Activated CD4-positive, alpha-beta T cell treated with anti-CD3 and anti-CD28 coated beads, Interleukin-2, Interleukin-6, amounts not matched to agents 100 ng/mL and 50 ng/mL, durations not matched to agents 16 hours and 8 hours (primary cell): ENCODE measurements at regions not wholly inside any gene's neighbourhood (a gene's known extent, or its start where the extent isn't known, plus 50 kb on each side); places are given as distances from the start of the nearest gene placed in this dataset.

ENCODE experiments used
- DNase-seq: peaks from one replicate; pipeline ENCODE4 v3.0.0-alpha.2; 2020

DNA sequence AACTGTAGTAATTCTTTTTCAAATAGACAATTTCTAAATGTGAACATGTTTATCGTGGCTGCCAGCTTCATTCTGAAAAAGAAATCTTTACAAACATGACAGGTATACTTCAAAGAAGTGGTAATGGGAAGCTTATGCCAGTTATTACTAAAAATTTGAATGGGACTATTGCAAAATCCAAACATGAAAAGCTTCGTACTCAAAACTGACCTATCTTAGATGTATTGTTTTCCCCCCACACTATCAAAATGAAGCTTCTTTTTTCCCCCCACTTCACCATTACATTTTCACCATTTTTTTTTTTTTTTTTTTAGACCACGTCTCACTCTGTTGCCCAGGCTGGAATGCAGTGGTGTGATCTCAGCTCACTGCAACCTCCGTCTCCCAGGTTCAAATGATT lies 50.4 kb upstream of the SERTAD2 start:
- peak; percentile 34 for DNase-seq

GRCh38 chr2:64704996-64705395 lies 51.3 kb upstream of the SERTAD2 start:
- no peak for DNase-seq

DNA sequence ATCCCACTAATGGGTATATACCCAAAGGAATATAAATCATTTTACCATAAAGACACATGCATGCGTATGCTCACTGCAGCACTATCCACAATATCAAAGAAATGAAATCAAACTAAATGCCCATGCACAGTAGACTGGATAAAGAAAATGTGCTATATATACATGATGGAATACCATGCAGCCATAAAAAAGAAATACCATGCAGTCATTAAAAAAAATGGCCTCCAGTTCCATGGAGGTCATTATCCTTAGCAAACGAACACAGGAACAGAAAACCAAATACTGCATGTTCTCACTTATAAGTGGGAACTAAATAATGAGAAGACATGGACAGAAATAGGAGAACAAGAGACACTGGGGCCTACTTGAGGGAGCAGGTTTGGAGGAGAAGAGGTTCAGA lies 53.6 kb upstream of the SERTAD2 start:
- DNase-seq, result no peak

DNA sequence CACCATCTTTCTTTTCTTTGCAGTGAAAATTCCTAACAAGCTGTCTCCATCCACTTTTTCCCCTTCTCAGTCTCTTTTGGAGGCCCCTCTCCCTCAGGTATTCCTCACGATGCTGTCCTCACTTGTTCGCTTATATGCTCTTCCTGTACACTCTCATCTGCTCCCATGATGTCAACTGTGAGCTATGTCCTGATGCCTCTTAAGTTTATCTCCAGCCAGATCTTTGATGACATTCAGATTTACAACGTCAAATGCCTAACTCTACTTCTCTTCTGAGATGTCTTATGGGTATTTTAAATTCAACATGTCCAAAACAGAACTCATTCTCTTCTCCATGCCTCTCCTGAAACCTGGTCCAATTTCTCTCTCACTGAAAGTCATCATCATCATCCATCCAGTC lies 55.1 kb upstream of the SERTAD2 start:
- no peak for DNase-seq

GRCh38 chr2:64711252-64711800 lies 57.6 kb upstream of the SERTAD2 start:
- DNase-seq, result peak; percentile 24

- DNase-seq, result no peak
These were observed 60.0 kb upstream of the SERTAD2 start for GRCh38 chr2:64713686-64714085.

DNA sequence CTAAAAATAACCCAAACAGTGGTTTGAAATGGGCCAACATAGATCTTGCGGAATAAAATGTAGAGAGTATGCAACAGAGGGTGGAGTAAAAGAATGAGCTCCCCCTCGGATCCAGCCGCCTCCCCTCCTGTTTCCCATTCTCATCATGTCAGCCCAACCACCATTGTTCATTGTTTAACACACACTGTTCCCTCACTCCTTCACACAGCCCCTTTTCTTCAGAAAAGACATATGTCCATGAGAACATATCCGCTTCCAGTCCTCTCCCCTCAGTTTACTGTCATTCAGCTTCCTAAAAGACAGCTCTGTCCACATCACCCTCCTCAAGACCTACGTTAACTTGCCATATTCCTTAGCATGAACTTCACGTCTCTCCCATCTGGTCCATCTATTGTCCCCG lies 62.9 kb upstream of the SERTAD2 start:
- DNase-seq, result no peak

DNA sequence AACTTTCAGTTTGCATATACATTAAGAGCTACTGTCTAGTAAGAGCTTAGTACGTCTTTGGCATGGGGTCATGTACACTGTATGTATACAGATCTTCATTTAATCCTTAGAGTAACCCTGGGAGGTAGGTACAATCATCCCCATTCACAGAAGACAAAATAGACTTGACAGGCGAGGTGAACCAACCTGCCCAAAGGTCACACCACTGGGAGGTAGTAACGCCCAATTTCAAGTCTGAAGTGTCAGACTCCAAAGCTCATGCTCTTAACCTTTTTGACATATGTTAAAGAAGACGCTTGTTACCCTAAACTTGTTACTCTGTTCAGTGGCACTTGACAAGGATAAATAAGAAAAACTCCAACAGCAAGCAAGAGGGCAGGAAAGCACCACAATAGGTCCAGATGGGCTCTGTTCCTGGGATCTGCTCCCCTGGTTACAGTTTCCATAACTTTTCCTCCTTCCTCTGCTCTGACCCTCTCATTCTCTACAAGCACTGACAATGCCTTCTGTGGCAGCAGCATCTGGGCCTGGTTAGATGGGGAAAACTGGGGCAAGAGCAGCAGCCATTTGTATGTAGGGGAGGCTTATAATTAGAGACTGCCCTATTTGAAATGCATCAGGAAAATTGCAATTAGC lies 64.7 kb upstream of the SERTAD2 start:
- no peak for DNase-seq

DNA sequence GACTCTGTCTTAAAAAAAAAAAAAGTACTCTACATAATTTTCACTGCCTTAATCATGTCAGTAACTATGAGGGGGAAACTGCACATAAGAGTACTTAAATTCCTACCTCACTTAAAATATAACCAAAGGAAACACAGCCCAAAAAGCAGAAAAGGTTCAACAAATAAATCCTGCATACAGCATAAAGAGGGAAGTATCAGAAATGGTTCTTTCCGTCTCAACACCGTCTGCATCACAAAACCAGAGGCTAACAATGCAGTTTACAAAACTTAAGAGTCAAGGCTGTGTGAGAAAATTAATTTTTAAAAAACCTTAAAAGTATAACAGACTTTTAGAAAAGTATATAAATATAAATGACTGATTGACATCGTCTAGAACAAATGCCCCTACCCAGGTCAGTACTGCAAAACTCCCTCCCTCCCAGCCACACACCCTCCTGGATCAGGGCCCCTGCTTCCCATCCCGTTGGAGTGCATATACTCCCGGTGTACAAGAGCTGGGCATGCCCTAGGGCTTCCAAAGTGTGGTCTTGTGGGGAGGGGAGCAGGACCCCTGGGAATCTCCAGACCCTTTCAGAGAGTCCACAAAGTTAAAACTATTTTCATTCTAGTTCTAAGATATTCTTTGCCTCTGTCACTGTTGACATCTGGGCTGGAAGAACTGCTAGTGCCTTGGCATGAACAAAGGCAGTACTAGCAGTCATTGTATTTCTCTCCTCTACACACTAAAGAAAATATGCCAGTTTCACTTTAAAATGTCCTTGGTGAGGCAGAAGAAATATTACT lies 67.0 kb upstream of the SERTAD2 start:
- no peak for DNase-seq

DNA sequence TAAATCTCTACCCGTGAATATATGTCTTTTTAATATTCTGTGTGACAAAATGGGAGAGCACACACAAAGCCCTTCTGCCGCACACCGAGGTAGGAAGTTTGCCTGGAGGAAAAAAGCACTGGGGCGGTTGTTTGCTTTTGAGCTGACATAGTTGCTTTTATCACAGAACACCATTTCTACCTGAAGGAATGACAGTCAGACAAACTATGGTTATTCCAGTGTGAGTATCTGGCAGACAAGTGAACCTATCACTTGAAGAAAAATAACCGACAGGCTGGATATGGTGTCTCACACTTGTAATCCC lies 67.6 kb upstream of the SERTAD2 start:
- no peak for DNase-seq

DNA sequence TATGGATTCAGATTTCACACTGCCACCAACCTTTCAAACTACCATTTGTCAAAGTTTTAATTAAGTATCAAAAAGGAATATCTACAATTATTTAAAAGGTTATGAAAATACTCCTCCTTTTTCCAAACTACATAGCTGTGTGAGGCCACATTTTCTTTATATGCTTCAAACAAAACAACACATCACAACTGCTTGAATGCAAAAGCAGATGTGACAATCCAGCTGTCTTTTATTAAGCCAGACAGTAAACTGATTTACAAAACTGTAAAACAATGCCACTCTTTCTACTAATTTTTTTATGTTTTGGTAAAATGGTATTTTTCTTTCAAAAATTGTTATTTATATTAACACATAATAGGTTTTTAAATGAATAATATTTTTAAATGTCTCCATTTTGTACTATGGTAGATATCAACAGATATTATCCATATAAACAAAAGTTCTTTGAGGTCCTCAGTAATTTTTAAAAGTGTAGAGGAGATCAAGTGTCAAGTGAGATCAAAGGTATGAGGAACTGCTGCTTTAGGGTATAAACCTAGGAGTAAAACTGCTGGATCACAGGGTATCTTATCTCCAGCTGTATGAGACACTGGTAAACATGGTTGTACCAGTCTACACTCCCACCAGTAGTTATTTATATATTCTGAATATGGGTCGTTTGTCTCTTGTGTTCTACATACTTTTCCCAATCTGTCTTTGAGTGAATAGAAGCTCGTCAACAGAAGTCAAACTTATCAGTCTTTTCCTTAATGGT lies 68.8 kb upstream of the SERTAD2 start:
- DNase-seq, result no peak

- DNase-seq, result peak; percentile 65
These were observed 73.5 kb upstream of the SERTAD2 start for GRCh38 chr2:64727013-64727767.

DNA sequence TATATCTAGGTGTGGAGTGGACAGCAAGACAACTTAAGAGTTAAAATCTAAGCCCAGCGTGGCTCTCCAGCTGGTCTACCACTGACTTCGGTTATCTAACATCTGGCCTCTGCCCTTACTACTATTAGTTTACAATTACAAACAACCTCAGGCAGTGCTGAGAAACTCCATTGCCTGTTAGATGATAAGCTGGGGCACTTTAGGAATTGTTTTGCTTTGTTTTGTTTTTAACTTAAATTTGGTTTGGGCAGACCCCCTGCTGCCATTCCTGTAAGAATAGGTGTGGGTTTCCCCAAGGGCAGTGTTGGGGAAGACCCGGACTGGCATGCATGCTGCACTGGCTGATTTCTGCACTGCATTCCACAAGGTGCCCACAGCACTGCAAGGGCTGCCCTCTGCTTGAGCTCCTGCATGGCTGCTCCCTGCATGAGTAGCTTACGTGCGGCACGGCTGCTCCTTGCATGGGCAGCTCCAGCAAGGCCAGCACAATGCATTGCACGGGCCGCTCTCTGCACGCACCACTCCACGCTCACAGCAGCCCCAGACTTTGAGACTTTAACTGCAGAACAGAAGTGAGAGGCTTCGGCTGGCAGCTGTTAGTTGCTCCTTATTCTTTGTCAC lies 74.2 kb upstream of the SERTAD2 start:
- DNase-seq, result no peak

- peak; percentile 57 for DNase-seq
These were observed 77.0 kb upstream of the SERTAD2 start for GRCh38 chr2:64730551-64731262.

GRCh38 chr2:64731263-64731643 lies 77.5 kb upstream of the SERTAD2 start:
- DNase-seq, result no peak

- DNase-seq, result no peak
These were observed 78.0 kb upstream of the SERTAD2 start for GRCh38 chr2:64731746-64732145.

- DNase-seq, result no peak
These were observed 78.4 kb upstream of the SERTAD2 start for GRCh38 chr2:64732146-64732545.

GRCh38 chr2:64735504-64735903 lies 81.8 kb upstream of the SERTAD2 start:
- DNase-seq, result no peak

- peak; percentile 76 for DNase-seq
These were observed 83.8 kb upstream of the SERTAD2 start for GRCh38 chr2:64737547-64737946.

DNA sequence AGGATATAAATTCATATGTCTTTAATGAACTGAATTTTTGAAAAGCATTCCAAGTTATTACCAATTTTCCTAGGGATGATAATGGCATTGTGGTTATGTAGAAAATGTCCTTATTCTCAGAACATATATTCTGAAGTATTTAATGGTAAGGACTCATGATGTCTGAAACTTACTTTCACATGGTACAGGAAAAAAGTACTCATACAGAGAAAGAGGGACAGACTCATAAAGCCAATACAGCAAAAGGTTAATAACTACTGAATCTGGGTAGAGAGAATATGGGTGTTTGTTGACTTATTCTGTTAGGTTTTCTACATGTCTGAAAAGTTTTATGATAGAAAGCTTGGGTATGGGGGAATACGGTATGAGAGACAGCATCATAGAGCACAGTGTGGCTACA lies 84.3 kb upstream of the SERTAD2 start:
- peak; percentile 67 for DNase-seq

DNA sequence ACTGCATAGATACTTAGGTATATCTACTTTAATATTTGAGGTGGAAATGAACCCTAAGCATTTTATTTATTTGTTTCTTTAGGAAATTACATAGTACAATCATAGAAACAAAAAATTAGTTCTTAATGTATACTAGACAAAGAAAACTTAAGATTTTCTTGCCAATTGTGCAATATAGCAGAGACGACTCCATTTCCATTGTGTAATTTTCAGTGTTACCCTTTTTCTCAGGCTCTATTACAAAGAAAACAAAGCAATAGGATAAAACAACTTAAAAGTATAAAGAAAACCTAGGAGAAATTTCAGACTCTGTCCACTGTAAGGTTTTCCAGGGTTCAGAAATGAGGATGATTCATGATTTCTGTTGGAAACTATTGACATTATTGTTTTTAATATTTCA lies 89.0 kb upstream of the SERTAD2 start:
- no peak for DNase-seq

DNA sequence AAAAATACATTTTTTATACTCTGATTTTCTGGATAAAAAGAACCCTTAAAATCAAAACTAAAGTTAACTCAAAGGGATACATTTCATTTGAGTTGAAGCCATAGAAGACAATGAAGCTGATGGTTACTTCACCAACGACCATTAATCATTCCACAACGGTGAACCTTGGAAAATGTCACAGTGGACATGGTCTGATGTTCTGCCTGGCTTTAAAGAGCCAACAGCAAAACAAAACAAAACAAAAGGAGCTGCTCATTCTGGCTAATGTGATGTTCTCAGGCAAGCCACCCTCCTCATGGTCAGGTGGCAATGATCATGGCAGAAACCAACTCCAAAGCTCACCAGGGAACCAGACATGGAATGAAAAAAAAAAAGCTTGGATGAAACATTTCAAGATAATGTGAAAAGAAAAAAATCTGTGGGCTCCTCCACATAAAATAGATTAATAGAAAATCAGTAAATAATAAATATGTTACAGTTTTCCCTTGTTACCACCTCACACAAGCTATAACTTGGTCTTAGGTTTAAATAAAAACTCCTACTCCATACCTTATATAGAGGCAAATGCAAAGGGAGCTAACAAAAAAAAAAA lies 90.1 kb upstream of the SERTAD2 start:
- DNase-seq, result no peak
